ENCODE measurements at regions not wholly inside any gene's neighbourhood (a gene's known extent, or its start where the extent isn't known, plus 50 kb on each side); places are given as distances from the start of the nearest gene placed in this dataset.

DNA sequence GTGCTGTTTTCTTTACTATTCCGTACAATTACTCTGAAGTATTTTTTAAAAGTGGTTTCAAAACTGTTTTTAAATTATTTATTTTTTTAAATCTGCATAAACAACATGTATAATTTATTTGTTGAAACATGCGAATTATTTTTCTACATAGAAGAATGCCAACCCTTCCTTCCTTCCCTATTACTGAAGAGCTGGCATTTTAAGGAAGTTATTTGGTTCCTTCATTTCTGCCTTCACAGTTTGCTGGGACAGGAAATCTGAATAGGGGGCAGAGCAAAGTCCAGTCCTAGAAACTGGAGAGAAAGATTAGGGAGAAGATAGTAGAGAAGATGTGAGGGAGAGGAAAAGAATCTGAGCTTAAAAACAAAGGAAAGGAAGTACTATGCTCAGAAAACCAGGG lies 146.7 kb upstream of the ACVR2A start:
- DNase-seq (ENCODE audit: low read depth) = no peak
- H3K4me3 ChIP-seq (ENCODE audit: control insufficient read depth, low read depth, low read length) = no peak overlapping the region
- TF ChIP-seq, protein P1, sequence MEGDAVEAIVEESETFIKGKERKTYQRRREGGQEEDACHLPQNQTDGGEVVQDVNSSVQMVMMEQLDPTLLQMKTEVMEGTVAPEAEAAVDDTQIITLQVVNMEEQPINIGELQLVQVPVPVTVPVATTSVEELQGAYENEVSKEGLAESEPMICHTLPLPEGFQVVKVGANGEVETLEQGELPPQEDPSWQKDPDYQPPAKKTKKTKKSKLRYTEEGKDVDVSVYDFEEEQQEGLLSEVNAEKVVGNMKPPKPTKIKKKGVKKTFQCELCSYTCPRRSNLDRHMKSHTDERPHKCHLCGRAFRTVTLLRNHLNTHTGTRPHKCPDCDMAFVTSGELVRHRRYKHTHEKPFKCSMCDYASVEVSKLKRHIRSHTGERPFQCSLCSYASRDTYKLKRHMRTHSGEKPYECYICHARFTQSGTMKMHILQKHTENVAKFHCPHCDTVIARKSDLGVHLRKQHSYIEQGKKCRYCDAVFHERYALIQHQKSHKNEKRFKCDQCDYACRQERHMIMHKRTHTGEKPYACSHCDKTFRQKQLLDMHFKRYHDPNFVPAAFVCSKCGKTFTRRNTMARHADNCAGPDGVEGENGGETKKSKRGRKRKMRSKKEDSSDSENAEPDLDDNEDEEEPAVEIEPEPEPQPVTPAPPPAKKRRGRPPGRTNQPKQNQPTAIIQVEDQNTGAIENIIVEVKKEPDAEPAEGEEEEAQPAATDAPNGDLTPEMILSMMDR (IDR thresholded peaks at IDR 0.05; ENCODE audit: control insufficient read depth, insufficient read depth, low read depth, low read length, missing control alignments) = no peak

DNA sequence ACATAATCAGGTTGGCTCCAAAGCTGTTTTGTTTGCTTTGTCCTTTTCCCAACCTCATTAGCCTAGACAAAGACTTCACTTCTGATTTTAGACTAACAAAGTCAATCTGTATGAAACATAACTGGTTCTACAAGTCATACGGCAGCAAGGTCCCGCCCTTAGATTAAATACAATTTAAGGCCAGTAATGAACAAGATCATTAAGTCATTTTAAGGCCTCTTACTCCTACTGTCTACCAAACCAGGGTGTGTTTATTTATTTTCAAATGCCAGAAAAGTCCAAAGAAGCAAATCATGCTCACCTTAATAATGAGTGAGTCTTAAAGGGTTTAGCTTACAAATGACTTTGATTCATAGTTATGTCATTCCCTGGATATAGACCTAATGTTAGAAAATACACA lies 148.4 kb upstream of the ACVR2A start:
- TF ChIP-seq, protein P1 (IDR thresholded peaks at IDR 0.05; ENCODE audit: control insufficient read depth, insufficient read depth, low read depth, low read length, missing control alignments) = no peak
- DNase-seq (ENCODE audit: low read depth) = no peak
- H3K4me3 ChIP-seq (ENCODE audit: control insufficient read depth, low read depth, low read length) = no peak overlapping the region

DNA sequence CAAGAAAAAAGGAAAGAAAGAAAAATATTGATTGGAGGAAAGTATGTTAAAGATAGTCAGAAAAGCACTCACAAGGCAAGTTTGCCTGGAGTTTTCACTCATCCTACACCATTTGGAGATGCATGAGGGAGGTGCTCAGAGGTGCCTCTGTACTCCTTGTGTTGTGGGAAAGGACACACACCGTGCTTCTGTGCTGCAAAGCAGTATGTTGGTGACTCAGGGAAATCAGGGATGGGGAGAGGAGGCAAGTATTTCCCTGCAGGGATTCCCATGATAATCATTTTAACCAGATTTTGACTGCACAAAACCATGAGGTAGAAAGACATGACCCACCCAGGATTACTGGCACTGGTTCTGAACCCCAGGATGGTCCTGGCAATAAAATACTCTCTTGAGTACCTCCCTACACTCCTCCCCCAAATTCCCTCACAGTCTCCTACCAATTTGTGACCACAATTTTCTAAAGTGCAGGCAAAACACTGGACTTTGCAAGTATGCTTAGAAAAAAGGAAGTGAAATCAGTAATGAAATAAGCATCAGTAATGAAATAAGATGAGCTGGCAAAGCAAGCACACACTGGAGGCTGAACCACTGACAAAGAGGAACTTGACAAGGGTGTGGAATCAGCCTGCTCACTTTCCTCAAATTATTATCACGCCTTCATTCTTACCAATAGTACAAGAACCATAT lies 155.5 kb upstream of the ACVR2A start:
- no peak overlapping the region for H3K4me3 ChIP-seq (ENCODE audit: control insufficient read depth, low read depth, low read length)
- TF ChIP-seq, protein P1 (IDR thresholded peaks at IDR 0.05; ENCODE audit: control insufficient read depth, insufficient read depth, low read depth, low read length, missing control alignments) = no peak
- no peak for DNase-seq (ENCODE audit: low read depth)

DNA sequence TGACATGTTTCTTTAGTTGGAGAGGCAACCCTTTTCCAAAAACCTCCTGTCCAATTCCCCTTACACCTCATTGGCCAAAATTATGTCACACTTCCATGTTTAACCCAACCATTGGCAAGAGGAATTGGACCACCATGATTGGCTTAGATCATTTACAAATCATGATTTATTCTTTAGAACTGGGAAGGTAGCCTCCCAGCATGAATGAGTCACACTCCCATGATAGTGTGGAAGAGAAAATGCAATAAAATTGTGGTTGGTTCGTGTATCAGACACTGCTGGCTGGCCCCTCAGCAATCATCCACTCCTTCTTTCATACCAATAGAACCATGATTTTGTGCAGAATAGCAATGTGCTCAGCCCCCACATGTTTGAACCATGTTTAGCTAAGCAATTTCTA lies 156.6 kb upstream of the ACVR2A start:
- TF ChIP-seq, protein P1 (IDR thresholded peaks at IDR 0.05; ENCODE audit: control insufficient read depth, insufficient read depth, low read depth, low read length, missing control alignments) = no peak
- no peak overlapping the region for H3K4me3 ChIP-seq (ENCODE audit: control insufficient read depth, low read depth, low read length)
- DNase-seq (ENCODE audit: low read depth) = no peak

DNA sequence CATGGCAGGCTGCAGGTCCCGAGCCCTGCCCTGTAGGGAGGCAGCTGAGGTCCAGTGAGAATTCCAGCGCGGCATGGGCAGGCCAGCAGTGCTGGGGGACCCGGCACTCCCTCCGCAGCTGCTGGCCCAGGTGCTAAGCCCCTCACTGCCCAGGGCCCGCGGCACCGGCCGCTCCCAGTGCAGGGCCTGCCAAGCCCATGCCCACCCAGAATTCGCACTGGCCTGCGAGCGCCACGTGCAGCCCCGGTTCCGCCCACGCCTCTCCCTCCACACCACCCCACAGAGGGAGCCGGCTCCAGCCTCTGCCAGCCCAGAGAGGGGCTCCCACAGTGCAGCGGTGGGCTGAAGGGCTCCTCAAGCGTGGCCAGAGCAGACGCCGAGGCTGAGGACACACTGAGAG lies 158.5 kb upstream of the ACVR2A start:
- TF ChIP-seq, protein P1 (IDR thresholded peaks at IDR 0.05; ENCODE audit: control insufficient read depth, insufficient read depth, low read depth, low read length, missing control alignments) = no peak

DNA sequence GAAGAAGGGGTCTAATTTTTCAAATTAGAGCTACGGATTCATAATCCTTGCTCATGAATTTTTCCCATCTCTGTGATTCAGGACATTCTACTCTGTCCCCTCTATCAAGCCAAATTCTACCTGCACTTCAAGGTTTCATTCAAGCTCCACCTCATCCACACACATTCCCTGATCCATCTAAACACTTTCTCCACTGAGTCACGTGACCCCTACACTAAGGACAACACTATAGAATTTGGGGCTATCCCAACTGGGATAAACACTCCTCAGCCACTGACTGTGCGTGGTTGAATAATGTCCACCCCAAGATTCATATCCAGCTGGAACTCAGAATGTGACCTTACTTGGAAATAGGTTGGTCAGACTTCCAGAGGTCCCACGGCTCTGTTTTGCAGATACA lies 159.9 kb upstream of the ACVR2A start:
- TF ChIP-seq, protein P1 (IDR thresholded peaks at IDR 0.05; ENCODE audit: control insufficient read depth, insufficient read depth, low read depth, low read length, missing control alignments) = no peak
- no peak overlapping the region for H3K4me3 ChIP-seq (ENCODE audit: control insufficient read depth, low read depth, low read length)
- DNase-seq (ENCODE audit: low read depth) = no peak

More for the DNA sequence above, 158.5 kb upstream of the ACVR2A start:
- no peak overlapping the region for H3K4me3 ChIP-seq (ENCODE audit: control insufficient read depth, low read depth, low read length)
- no peak for DNase-seq (ENCODE audit: low read depth)
